Tibial nerve (tissue), 4 donors: ENCODE measurements at regions not wholly inside any gene's neighbourhood (a gene's known extent, or its start where the extent isn't known, plus 50 kb on each side); places are given as distances from the start of the nearest gene placed in this dataset.

Experiments
- CTCF ChIP-seq, 5 experiments: fragments of 200-600 bp in 3 of 5; fragments of 450-650 bp in 2 of 5; sonication (generic) in 3 of 5; IDR thresholded peaks; one replicate each; pipeline ENCODE4 v1.5.1; 2016 to 2019; ENCODE audit warnings: antibody characterized with exemption in 5 of 5, mild to moderate bottlenecking in 3 of 5, moderate library complexity in 2 of 5
- EP300 ChIP-seq, 2 donors: sonication (generic); formaldehyde crosslinking; IDR thresholded peaks; one replicate each; pipeline ENCODE4 v1.6.1; 2017; ENCODE audit warnings: antibody characterized with exemption in 2 of 2, mild to moderate bottlenecking in 1 of 2
- POLR2A ChIP-seq, 2 donors: fragments of 450-650 bp; IDR thresholded peaks; one replicate each; pipeline ENCODE4 v1.6.1; 2017; ENCODE audit warnings: antibody characterized with exemption in 2 of 2, mild to moderate bottlenecking in 2 of 2, moderate library complexity in 2 of 2

DNA sequence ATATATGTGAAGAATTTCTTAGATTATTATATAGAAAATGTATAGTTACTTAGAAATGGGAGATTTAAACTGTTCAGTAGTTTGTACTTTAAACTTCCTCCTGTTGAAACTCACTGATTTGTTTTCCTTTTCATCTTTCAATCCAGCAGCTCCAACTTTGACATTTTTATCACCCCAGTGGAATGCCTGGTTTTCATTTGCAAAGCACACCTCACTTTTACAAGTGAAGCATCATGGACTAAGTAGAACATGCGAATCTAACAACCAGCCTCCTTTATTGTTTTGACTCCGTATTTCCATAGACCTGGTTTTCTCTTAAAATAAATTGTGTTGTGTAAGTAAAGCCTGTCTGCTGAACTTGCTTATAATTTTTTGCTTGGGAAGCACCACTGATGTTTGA, 97.8 kb upstream of the ROBO2 start:
- no peak for TF ChIP-seq CTCF (IDR thresholded peaks at IDR 0.05)
- TF ChIP-seq EP300 (IDR thresholded peaks at IDR 0.05) = no peak
- TF ChIP-seq POLR2A (IDR thresholded peaks at IDR 0.05) = no peak
